Hepatocyte (in vitro differentiated cells): ENCODE measurements at regions not wholly inside any gene's neighbourhood (a gene's known extent, or its start where the extent isn't known, plus 50 kb on each side); places are given as distances from the start of the nearest gene placed in this dataset.

Source experiments
- DNase-seq: peaks from one replicate; pipeline ENCODE4 v3.0.0-alpha.2; 2016; ENCODE audit warnings: low spot score
- H2AFZ ChIP-seq: fragments of 200-600 bp; sonication (generic); 2 replicates; pipeline ENCODE4 v1.6.0; 2016; ENCODE audit warnings: antibody characterized with exemption, mild to moderate bottlenecking
- H3K27ac ChIP-seq: fragments of 200-600 bp; sonication (generic); 2 replicates; pipeline ENCODE4 v1.5.1; 2016; ENCODE audit warnings: mild to moderate bottlenecking
- H3K27me3 ChIP-seq: fragments of 200-600 bp; sonication (generic); 2 replicates; pipeline ENCODE4 v1.6.1; 2016
- H3K36me3 ChIP-seq: fragments of 200-600 bp; sonication (generic); replicated peaks from 2 replicates; pipeline ENCODE4 v1.5.1; 2016; ENCODE audit warnings: low read depth; ENCODE audit not compliant: insufficient read depth
- H3K4me1 ChIP-seq: fragments of 200-600 bp; sonication (generic); 2 replicates; pipeline ENCODE4 v1.5.1; 2016; ENCODE audit warnings: mild to moderate bottlenecking, moderate library complexity; ENCODE audit not compliant: insufficient read depth
- H3K4me2 ChIP-seq: fragments of 200-600 bp; sonication (generic); 2 replicates; pipeline ENCODE4 v1.6.0; 2016
- H3K4me3 ChIP-seq: fragments of 200-600 bp; sonication (generic); 2 replicates; pipeline ENCODE4 v1.5.1; 2016; ENCODE audit warnings: mild to moderate bottlenecking
- H3K79me2 ChIP-seq: fragments of 200-600 bp; sonication (generic); 2 replicates; pipeline ENCODE4 v1.6.0; 2017; ENCODE audit warnings: mild to moderate bottlenecking
- H3K9me2 ChIP-seq: fragments of 200-600 bp; sonication (generic); replicated peaks from 2 replicates; pipeline ENCODE4 v1.6.0; 2017; ENCODE audit warnings: mild to moderate bottlenecking; ENCODE audit not compliant: insufficient read depth
- H3K9me3 ChIP-seq: fragments of 200-600 bp; sonication (generic); 2 replicates; pipeline ENCODE4 v1.5.1; 2016; ENCODE audit warnings: low read depth, mild to moderate bottlenecking
- H4K20me1 ChIP-seq: fragments of 200-600 bp; sonication (generic); 2 replicates; pipeline ENCODE4 v1.6.0; 2016; ENCODE audit warnings: mild to moderate bottlenecking; ENCODE audit not compliant: insufficient read depth, poor library complexity, severe bottlenecking
- CTCF ChIP-seq: fragments of 200-600 bp; sonication (generic); IDR thresholded peaks from 2 replicates; pipeline ENCODE4 v1.5.1; 2016; ENCODE audit warnings: antibody characterized with exemption, mild to moderate bottlenecking; ENCODE audit not compliant: poor library complexity
- EZH2 ChIP-seq: fragments of 200-600 bp; sonication (generic); IDR thresholded peaks from 2 replicates; pipeline ENCODE4 v1.6.1; 2016; ENCODE audit warnings: antibody characterized with exemption, mild to moderate bottlenecking, borderline replicate concordance
- EZH2phosphoT487 ChIP-seq: fragments of 200-600 bp; sonication (generic); IDR thresholded peaks from one replicate; pipeline ENCODE4 v1.6.1; 2018; ENCODE audit warnings: antibody characterized with exemption, mild to moderate bottlenecking, low read depth, moderate library complexity; ENCODE audit not compliant: unreplicated experiment, severe bottlenecking
- WGBS: methylation state at CpG from one replicate; pipeline ENCODE4 v1.1.6; 2016; ENCODE audit warnings: low lambda C conversion rate; ENCODE audit errors: missing lambda C conversion rate; 5-methylcytosine and 5-hydroxymethylcytosine counted together

DNA sequence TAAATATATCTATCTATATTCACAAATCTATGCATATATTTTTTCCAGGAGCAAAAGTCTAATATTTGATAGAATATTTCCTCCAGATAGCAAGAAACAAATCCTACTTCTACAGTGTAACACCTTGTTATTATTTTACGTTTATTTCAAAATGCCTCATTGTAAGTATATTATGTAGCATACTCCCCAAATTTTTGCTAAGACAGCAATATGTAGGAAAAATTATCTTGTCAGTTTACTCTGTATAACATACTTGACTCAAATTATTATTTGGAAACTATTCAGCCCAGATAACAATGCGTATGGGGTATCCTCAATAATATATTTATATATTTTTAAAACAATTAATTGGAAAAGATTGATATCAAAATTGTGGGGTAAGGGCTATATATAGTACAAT lies 313.2 kb downstream of the NR4A2 start:
- WGBS, result 97% methylated on average over 2 of the region's 2 CpGs
- H3K27ac ChIP-seq, result no peak overlapping the region
- H3K79me2 ChIP-seq, result no peaks in the 10 kb centered on the region
- DNase-seq, result no peak
- H3K9me3 ChIP-seq, result no peaks in the 10 kb centered on the region
- H4K20me1 ChIP-seq, result no peaks in the 10 kb centered on the region
- H3K27me3 ChIP-seq, result no peaks in the 10 kb centered on the region
- no peak overlapping the region for H2AFZ ChIP-seq
- no peak overlapping the region for H3K4me3 ChIP-seq
- no peak overlapping the region for H3K4me2 ChIP-seq
- no peaks in the 10 kb centered on the region for H3K36me3 ChIP-seq
- no peaks in the 10 kb centered on the region for H3K4me1 ChIP-seq
- no peak for TF ChIP-seq EZH2
- no peak for TF ChIP-seq EZH2phosphoT487
- TF ChIP-seq CTCF, result no peak
- H3K9me2 ChIP-seq, result no peaks in the 10 kb centered on the region

- no peak overlapping the region for H2AFZ ChIP-seq
- no peak overlapping the region for H3K4me3 ChIP-seq
- no peak for DNase-seq
- H3K27me3 ChIP-seq, result no peaks in the 10 kb centered on the region
- no peaks in the 10 kb centered on the region for H3K4me1 ChIP-seq
- 64% methylated on average over 1 of the region's 1 CpG for WGBS
- no peaks in the 10 kb centered on the region for H3K9me3 ChIP-seq
- no peak for TF ChIP-seq EZH2phosphoT487
- no peak for TF ChIP-seq CTCF
- no peak for TF ChIP-seq EZH2
- H3K79me2 ChIP-seq, result no peaks in the 10 kb centered on the region
- no peaks in the 10 kb centered on the region for H3K9me2 ChIP-seq
- no peaks in the 10 kb centered on the region for H4K20me1 ChIP-seq
- H3K27ac ChIP-seq, result no peak overlapping the region
- no peaks in the 10 kb centered on the region for H3K36me3 ChIP-seq
- H3K4me2 ChIP-seq, result no peak overlapping the region
Observed at GRCh38 chr2:156017341-156017885, 315.1 kb downstream of the NR4A2 start.

- Histone ChIP-seq H3K9me3 (no peaks in the 10 kb centered on the region), H3K27ac (no peak overlapping the region), H3K79me2 (no peaks in the 10 kb centered on the region), H4K20me1 (no peaks in the 10 kb centered on the region), H3K9me2 (no peaks in the 10 kb centered on the region), H3K4me2 (no peak overlapping the region), H3K4me3 (no peak overlapping the region), H3K27me3 (no peaks in the 10 kb centered on the region), H3K36me3 (no peaks in the 10 kb centered on the region), H3K4me1 (no peaks in the 10 kb centered on the region), H2AFZ (no peak overlapping the region)
- TF ChIP-seq EZH2phosphoT487 (no peak), CTCF (no peak), EZH2 (no peak)
- no peak for DNase-seq
- 77% methylated on average over 2 of the region's 2 CpGs for WGBS
Observed at GRCh38 chr2:156009293-156009692, 323.2 kb downstream of the NR4A2 start.
